GM12892 (cell line): ENCODE measurements at regions not wholly inside any gene's neighbourhood (a gene's known extent, or its start where the extent isn't known, plus 50 kb on each side); places are given as distances from the start of the nearest gene placed in this dataset.
"Not testable (repeated sequence)": the region's sequence is repeated elsewhere in the genome, so short reads cannot be mapped to it uniquely, and the experiment has no call there.

ENCODE experiments used
- DNase-seq: peaks from one replicate; pipeline ENCODE4 v3.0.0; 2011; ENCODE audit not compliant: insufficient read length
- FAIRE-seq: peaks from 2 replicates; lab custom pipeline; 2011; peaks lifted over from hg19 to GRCh38; lab: Jason Lieb, UNC
- POLR2A ChIP-seq: IDR thresholded peaks from 2 replicates; pipeline ENCODE4 v1.6.1; 2011; ENCODE audit warnings: low read depth, low read length, control low read depth
- POLR2AphosphoS5 ChIP-seq: IDR thresholded peaks from 2 replicates; pipeline ENCODE4 v1.6.1; 2011; ENCODE audit warnings: low read depth, low read length, control low read depth
- TAF1 ChIP-seq: IDR thresholded peaks from 2 replicates; pipeline ENCODE4 v1.6.1; 2011; ENCODE audit warnings: low read depth, mild to moderate bottlenecking, control low read depth, low read length, borderline replicate concordance

DNA sequence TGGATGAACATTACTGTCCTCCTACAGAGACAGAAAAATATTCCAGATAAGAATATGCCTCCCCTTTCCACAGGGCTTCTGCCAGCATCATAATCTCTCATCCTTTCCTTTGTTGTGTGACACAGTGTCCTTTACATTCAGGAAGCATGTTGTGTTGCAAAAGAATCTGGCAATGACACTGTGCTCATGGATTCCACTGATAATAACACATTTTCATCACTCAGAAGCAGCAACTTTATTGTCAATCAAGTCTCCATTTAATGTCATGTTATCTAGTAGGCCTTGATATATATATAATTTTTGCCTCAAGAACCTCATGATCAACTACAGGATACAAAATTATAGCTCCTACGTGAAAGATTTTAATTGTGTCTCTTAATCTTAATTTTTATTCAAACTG is 833.9 kb downstream of the FSTL5 start:
- TF ChIP-seq TAF1 (no peak), POLR2A (no peak), POLR2AphosphoS5 (no peak)

DNA sequence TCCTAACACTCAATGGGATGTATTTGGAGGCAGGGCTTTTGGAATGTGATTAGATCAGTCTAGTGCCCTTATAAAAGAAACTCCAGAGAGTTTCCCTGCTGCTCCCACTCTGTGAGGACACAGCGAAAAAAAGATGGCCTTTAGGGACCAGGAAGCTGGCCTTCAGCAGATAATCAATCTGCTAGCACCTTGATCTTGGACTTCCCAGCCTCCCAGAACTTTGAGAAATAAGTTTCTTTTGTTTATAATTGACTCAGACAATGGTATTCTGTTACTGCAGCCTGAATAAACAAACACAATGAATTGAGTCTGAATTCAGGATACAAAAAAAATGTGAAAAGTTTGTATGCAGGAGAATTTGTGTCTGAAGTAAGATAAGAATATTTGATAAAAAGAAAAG is 842.1 kb downstream of the FSTL5 start:
- no peak for DNase-seq
- TF ChIP-seq POLR2A (no peak), POLR2AphosphoS5 (no peak), TAF1 (no peak)
- no peak for FAIRE-seq

More for the DNA sequence above, 833.9 kb downstream of the FSTL5 start:
- FAIRE-seq (no peak), DNase-seq (no peak)

DNA sequence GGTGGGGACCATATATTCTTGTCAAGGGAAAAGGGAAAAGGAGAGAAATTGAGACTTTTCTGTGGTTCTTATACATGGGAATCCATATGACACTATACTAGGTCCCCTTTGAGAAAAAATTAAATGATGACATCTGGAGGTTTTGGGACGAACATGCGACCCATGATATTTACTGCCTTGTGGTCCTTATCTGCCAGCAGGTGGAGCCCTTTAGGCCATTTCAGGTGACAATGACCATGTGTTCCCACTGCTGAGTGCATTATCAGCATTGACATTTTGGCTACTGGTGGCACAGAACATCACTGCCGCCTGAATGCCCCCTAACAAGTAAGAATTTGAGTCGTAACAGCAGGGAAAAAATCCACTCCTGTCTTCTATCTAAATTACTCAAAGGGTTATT is 843.4 kb downstream of the FSTL5 start:
- DNase-seq (no peak), FAIRE-seq (no peak)
- TF ChIP-seq POLR2AphosphoS5 (no peak), POLR2A (no peak), TAF1 (no peak)

DNA sequence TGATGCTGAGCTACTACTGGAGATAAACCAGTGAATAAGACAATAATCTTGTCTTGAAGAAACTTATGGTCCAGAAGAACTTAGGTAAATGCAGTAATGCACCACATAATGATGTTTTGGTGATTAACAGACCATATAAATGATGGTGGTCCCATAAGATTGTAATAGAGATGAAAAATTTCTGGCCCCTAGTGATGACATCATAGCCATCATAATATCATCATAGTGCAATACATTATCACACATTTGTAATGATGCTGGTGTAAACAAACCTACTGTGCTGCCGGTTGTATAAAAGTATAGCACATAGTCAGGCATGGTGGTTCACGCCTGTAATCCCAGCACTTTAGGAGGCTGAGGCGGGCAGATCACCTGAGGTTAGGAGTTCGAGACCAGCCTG is 846.8 kb downstream of the FSTL5 start:
- FAIRE-seq, result no peak
- TF ChIP-seq TAF1, result no peak
- TF ChIP-seq POLR2A, result no peak
- no peak for TF ChIP-seq POLR2AphosphoS5
- DNase-seq, result no peak

DNA sequence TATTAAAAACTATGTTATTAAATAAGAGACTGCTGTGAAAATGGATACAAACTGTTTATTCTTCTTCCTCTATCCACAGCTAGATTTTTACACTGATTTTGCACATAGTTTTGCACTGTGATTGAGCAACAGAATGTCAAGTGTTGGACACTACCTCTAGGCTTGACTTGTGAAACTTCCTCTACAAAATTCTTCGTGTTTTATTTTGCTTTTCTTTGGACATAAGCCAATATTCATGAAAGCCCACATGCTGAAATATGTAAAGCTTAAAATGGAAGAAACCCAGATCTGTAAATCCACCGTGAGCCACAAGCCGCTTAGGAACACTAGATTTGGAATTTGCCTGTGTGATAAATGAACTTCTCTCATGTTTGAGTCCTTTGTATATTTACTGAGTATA is 849.4 kb downstream of the FSTL5 start:
- no peak for FAIRE-seq
- no peak for DNase-seq
- no peak for TF ChIP-seq POLR2AphosphoS5
- no peak for TF ChIP-seq POLR2A
- no peak for TF ChIP-seq TAF1

DNA sequence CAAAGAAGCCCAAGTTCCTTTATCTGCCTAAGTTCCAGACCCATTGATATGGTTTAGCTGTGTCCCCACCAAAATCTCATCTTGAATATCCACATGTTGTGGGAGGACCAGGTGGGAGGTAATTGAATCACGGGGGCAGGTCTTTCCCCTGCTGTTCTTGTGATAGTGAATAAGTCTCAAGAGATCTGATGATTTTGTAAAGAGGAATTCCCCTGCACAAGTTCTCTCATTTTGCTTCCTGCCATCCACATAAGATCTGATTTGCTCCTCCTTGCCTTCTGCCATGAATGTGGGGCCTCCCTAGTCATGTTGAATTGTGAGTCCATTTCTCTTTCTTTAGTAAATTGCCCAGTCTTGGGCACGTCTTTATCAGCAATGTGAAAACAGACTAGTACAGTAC is 860.2 kb downstream of the FSTL5 start:
- FAIRE-seq (no peak), DNase-seq (no peak)
- TF ChIP-seq TAF1, result no peak
- TF ChIP-seq POLR2A, result no peak
- no peak for TF ChIP-seq POLR2AphosphoS5

DNA sequence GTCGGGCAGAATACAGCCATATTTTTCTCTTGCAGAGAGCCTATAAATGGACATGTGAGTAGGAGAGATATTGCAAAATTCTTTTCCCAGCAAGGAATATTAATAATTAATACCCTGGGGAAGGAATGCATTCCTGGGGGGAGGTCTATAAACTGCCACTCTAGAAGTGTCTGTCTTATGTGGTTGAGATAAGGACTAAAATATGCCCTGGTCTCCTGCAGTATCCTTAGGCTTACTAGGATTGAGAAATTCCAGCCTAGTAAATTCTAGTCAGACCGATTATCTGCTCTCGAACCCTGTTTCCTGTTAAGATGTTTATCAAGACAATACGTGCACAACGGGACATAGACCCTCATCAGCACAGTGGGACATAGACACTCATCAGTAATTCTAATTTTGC is 872.6 kb downstream of the FSTL5 start:
- TF ChIP-seq POLR2AphosphoS5 (no peak), TAF1 (no peak), POLR2A (no peak)
- no peak for FAIRE-seq
- DNase-seq, result no peak

DNA sequence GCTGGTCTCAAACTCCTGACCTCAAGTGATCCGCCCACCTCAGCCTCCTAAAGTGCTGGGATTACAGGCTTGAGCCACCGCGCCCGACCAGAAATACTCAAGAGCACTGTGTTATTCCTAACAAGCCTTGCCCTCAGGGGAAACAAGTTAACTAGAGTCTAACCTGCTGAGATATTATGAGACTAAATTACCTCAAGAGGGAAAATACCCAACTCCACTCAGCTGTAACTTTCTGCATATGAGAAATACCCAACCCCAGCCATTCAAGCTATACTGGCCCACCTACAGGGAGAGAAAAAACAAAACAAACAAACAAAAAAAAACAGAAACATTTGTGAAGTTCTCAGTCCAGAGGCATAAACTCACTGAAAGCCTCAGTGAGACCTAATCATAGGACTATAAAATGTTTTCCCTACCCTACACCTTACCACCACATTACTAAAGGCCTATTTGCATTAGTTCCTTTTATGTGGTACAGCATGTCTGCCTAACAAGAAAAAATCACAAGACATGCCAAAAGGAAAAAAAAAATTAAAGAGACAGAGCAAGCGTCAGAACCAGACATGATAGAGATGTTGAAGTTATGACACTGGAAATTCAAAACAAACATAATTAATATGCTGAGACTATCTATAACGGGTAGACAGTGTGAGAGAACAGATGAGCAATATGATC is 876.0 kb downstream of the FSTL5 start:
- no peak for DNase-seq
- TF ChIP-seq POLR2AphosphoS5 (no peak), TAF1 (no peak), POLR2A (no peak)
- FAIRE-seq, result no peak

DNA sequence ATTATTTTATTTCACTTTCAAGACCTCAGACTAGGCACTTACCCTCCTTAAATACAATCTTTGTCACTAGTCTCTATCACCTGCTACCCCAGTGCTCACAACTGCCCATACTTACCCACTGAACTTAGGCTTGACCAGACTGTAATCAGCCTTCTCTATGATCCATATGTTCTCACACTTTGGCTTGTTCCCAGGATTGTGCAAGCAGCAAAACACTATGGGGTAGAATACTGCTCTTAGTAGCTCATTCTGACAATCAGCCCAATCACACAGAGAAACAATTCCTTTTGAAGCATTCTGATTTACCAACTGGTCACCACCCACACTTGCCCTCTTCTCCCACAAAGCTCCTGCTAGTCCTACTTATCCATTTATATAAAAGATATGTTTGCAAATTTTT is 878.3 kb downstream of the FSTL5 start:
- FAIRE-seq (no peak), DNase-seq (no peak)

DNA sequence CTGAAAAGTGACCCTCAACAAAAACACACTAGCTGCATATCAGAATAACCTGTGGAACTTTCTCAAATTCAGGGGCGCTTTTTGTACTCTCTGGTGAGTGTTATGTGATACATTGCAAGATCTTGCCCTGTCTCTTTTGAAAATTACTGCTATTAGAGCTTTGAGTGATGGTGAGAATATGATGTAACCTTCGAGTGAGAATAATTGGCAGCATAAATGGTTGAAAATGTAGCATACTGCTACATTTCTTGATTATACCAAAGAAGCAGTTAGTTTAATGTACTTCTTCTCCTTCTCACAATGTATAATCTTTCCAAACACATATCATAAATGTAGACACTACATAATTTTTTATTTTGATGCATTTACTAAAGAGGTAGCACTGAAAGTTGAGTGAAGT is 882.9 kb downstream of the FSTL5 start:
- TF ChIP-seq POLR2A (no peak), POLR2AphosphoS5 (no peak), TAF1 (no peak)
- DNase-seq, result no peak
- no peak for FAIRE-seq

More for the DNA sequence above, 878.3 kb downstream of the FSTL5 start:
- TF ChIP-seq POLR2A (no peak), TAF1 (no peak)

DNA sequence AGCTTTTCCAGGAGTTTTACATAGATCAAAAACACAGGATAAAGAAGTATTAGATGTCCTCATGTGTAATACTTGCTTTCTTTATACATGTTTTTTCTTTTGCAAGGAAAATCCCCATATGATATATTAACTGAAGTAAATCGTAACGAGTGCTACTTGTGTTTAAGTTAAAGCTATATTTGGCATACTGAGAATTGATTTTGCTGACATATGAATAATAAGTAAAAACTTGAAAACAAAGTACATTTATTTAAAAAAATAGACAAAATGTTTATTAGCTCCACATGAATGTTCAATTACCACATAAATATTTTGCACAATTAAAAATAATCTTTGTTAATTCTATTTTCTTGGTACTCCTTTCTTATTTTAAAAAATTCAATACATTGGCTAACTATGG is 884.7 kb downstream of the FSTL5 start:
- FAIRE-seq (no peak), DNase-seq (no peak)
- TF ChIP-seq POLR2A (no peak), POLR2AphosphoS5 (no peak), TAF1 (no peak)

DNA sequence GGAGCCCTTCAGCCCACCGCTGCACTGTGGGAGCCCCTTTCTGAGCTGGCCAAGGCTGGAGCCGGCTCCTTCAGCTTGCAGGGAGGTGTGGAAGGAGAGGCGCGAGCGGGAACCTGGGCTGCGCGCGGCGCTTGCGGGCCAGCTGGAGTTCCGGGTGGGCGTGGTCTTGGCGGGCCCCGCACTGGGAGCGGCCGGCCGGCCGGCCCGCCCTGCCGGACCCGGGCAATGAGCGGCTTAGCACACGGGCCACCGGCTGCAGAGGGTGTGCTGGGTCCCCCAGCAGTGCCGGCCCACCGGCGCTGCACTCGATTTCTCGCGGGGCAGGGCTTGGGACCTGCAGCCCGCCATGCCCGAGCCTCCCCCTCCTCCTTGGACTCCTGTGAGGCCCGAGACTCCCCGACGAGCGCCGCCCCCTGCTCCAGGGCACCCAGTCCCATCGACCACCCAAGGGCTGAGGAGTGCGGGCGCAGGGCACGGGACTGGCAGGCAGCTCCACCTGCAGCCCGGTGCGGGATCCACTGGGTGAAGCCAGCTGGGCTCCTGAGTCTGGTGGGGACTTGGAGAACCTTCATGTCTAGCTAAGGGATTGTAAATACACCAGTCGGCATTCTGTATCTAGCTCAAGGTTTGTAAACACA is 886.5 kb downstream of the FSTL5 start:
- not testable (repeated sequence) for FAIRE-seq, DNase-seq
